Heart left ventricle (tissue), 16 donors: ENCODE measurements at regions not wholly inside any gene's neighbourhood (a gene's known extent, or its start where the extent isn't known, plus 50 kb on each side); places are given as distances from the start of the nearest gene placed in this dataset.
A peak's percentile ranks its signal among the peaks of the same experiment; 100 is the strongest.

ENCODE experiments used
- ATAC-seq, 4 donors: fragments of 200-7000 bp; cut with Tn5 transposase; one replicate each; pipeline ENCODE4 v1.9.1; 2020 to 2022; ENCODE audit warnings: moderate library complexity in 4 of 4, mild to moderate bottlenecking in 3 of 4, moderate number of reproducible peaks in 1 of 4
- DNase-seq, 5 donors: peaks; one replicate each; pipeline ENCODE4 v3.0.0-alpha.2; 2020
- H3K27ac ChIP-seq, 12 donors: fragments of 200-600 bp; sonication (generic) in 4 of 12; one replicate each; pipeline versions ENCODE4 v1.5.0 to v1.8.0; 2016 to 2022; ENCODE audit warnings: mild to moderate bottlenecking in 2 of 12
- H3K27me3 ChIP-seq, 9 donors: fragments of 200-600 bp; sonication (generic) in 2 of 9; one replicate each; pipeline versions ENCODE4 v1.5.1 to v1.8.0; 2016 to 2022; ENCODE audit warnings: mild to moderate bottlenecking in 3 of 9
- H3K36me3 ChIP-seq, 9 donors: fragments of 200-600 bp; sonication (generic) in 2 of 9; one replicate each; pipeline versions ENCODE4 v1.5.0 to v1.8.0; 2018 to 2022; ENCODE audit warnings: mild to moderate bottlenecking in 2 of 9
- H3K4me1 ChIP-seq, 12 donors: fragments of 200-600 bp; sonication (generic) in 4 of 12; one replicate each; pipeline versions ENCODE4 v1.5.0 to v1.8.0; 2016 to 2022; ENCODE audit warnings: mild to moderate bottlenecking in 3 of 12
- H3K4me3 ChIP-seq, 12 donors: fragments of 200-600 bp; sonication (generic) in 4 of 12; one replicate each; pipeline versions ENCODE4 v1.5.0 to v1.8.0; 2017 to 2022; ENCODE audit warnings: mild to moderate bottlenecking in 9 of 12, moderate library complexity in 4 of 12
- H3K9me3 ChIP-seq, 12 donors: fragments of 200-600 bp; sonication (generic) in 4 of 12; one replicate each; pipeline versions ENCODE4 v1.5.0 to v1.8.0; 2016 to 2022; ENCODE audit warnings: mild to moderate bottlenecking in 1 of 12
- CTCF ChIP-seq, 12 donors: fragments of 200-600 bp; sonication (generic) in 4 of 12; IDR thresholded peaks; one replicate each; pipeline versions ENCODE4 v1.5.0 to v1.8.0; 2018 to 2022; ENCODE audit warnings: antibody characterized with exemption in 12 of 12, mild to moderate bottlenecking in 5 of 12
- POLR2A ChIP-seq, 2 donors: fragments of 450-650 bp; IDR thresholded peaks; one replicate each; pipeline ENCODE4 v1.6.1; 2017; ENCODE audit warnings: antibody characterized with exemption in 2 of 2, mild to moderate bottlenecking in 2 of 2, moderate library complexity in 2 of 2
- WGBS, 4 donors: extraction: QIAGEN DNeasy Blood & Tissue Kit in 2 of 4; methylation state at CpG; one replicate each; pipeline versions ENCODE4 v1.1.5 to v1.1.7; 2013 to 2018; 5-methylcytosine and 5-hydroxymethylcytosine counted together
- intact Hi-C, 10 donors: fragments of 100-400 bp; cut with DNase I; formaldehyde crosslinking; loops; one replicate each; pipeline versions ENCODE4 v1.11.1 to v1.14.2; 2022
- donor health status: ischemic (EF 13 %, LVEDD 7.1; RV severe dilation, severe dysfunction).
- donor health status: healthy with polysubstance abuse.
- donor health status: DM: no; HTN: yes; CAD: no.
- donor health status: DM: no; HTN: no; CAD: no.
- donor health status: ischemic (EF 25% LVEDD 6.9; RV normal size, moderate dysfunction).
- donor health status: ischemic (EF 25% LVEDD 5.7; RV mildly dilated, moderate dysfunction).
- donor health status: healthy.
- donor health status: DM: yes; HTN: yes; CAD: no.
- donor health status: ischemic (EF 35%, LVEDD 5.7; RV mildly dilated, moderate dysfunction).
- donor health status: nonischemic (EF 11% LVEDD 7.7; RV severe dilation, severe dysfunction).
- donor health status: DM: yes; HTN: yes; CAD: no.
- donor health status: PGD.
- donor health status: ischemic (EF 29% LVEDD 5.4; RV normal size, mild dysfunction).
- donor health status: nonischemic (EF 23%, LVEDD 6.1; RV moderate dilation, normal function).

GRCh38 chr16:86199871-86200695 is 301.1 kb downstream of the IRF8 start:
- Histone ChIP-seq H3K27ac (peak overlapping the region in 1 of 12 donors; percentile 89), H3K36me3 (no peaks in the 10 kb centered on the region), H3K9me3 (no peaks in the 10 kb centered on the region), H3K4me3 (no peak overlapping the region), H3K4me1 (no peaks in the 10 kb centered on the region), H3K27me3 (peaks cover 0 to 71% (median 24%) of the 10 kb centered on the region in 9 donors)
- TF ChIP-seq CTCF (IDR thresholded peaks at IDR 0.05) (no peak), POLR2A (IDR thresholded peaks at IDR 0.05) (no peak)
- WGBS, 4 donors, result 70 to 78% (median 74%) methylated on average over 28 of the region's 28 CpGs
- ATAC-seq (no peak), DNase-seq (no peak)
- intact Hi-C loops, result no loop called here

- Histone ChIP-seq H3K9me3 (no peaks in the 10 kb centered on the region), H3K27me3 (peaks cover 0 to 66% (median 24%) of the 10 kb centered on the region in 9 donors), H3K27ac (peak overlapping the region in 1 of 12 donors; percentile 89), H3K36me3 (no peaks in the 10 kb centered on the region), H3K4me3 (no peak overlapping the region), H3K4me1 (no peaks in the 10 kb centered on the region)
- ATAC-seq, result no peak
- 69 to 76% (median 71%) methylated on average over 9 of the region's 9 CpGs for WGBS, 4 donors
- no peak for TF ChIP-seq POLR2A (IDR thresholded peaks at IDR 0.05)
- TF ChIP-seq CTCF (IDR thresholded peaks at IDR 0.05), result no peak
- intact Hi-C loops, result no loop called here
- no peak for DNase-seq
Measured at GRCh38 chr16:86200722-86201121, 301.8 kb downstream of the IRF8 start.

GRCh38 chr16:86201746-86202145 is 302.8 kb downstream of the IRF8 start:
- Histone ChIP-seq H3K4me1 (no peaks in the 10 kb centered on the region), H3K9me3 (no peaks in the 10 kb centered on the region), H3K27me3 (peaks cover 0 to 56% (median 20%) of the 10 kb centered on the region in 9 donors), H3K27ac (peak overlapping the region in 1 of 12 donors; percentile 89), H3K36me3 (no peaks in the 10 kb centered on the region), H3K4me3 (no peak overlapping the region)
- ATAC-seq (no peak), DNase-seq (no peak)
- TF ChIP-seq CTCF (IDR thresholded peaks at IDR 0.05) (no peak), POLR2A (IDR thresholded peaks at IDR 0.05) (no peak)
- WGBS, 4 donors, result 72 to 81% (median 73%) methylated on average over 10 of the region's 10 CpGs
- intact Hi-C loops, result no loop called here

GRCh38 chr16:86202267-86202666 is 303.3 kb downstream of the IRF8 start:
- DNase-seq, result no peak
- H3K4me3 ChIP-seq, result no peak overlapping the region
- H3K27ac ChIP-seq, result peak overlapping the region in 1 of 12 donors; percentile 89
- no peaks in the 10 kb centered on the region for H3K36me3 ChIP-seq
- intact Hi-C loops, result no loop called here
- H3K27me3 ChIP-seq, result peaks cover 0 to 52% (median 20%) of the 10 kb centered on the region in 9 donors
- 79 to 92% (median 86%) methylated on average over 16 of the region's 16 CpGs for WGBS, 4 donors
- H3K4me1 ChIP-seq, result no peaks in the 10 kb centered on the region
- no peak for ATAC-seq
- TF ChIP-seq POLR2A (IDR thresholded peaks at IDR 0.05) (no peak), CTCF (IDR thresholded peaks at IDR 0.05) (no peak)
- no peaks in the 10 kb centered on the region for H3K9me3 ChIP-seq
